HG02571 (cell line): ENCODE measurements at regions not wholly inside any gene's neighbourhood (a gene's known extent, or its start where the extent isn't known, plus 50 kb on each side); places are given as distances from the start of the nearest gene placed in this dataset.

ENCODE experiments used
- ATAC-seq: cut with Tn5 transposase; IDR thresholded peaks from one replicate; pipeline ENCODE4 v1.9.1; 2021; ENCODE audit warnings: mild to moderate bottlenecking, moderate library complexity; ENCODE audit not compliant: unreplicated experiment

DNA sequence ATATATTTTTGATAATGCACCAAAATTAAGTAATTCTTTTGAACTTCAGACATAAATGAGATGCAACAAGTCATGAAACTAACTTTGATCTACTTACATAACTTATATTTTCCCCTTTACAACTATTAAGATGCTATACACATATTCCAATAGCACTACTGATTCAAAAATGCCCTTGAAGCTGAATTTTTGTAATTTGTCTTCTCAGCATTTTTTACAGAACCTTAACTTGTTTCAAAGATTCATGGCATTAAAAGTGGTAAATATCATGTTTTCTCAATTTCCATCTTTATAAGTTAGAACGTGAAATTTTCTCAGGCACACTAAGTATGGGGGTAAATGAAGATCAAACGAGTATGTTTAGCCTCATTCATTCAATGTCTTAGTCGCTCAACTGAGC lies 460.0 kb upstream of the FAM241A start:
- no peak for ATAC-seq

GRCh38 chr4:111689214-111689613 lies 456.0 kb upstream of the FAM241A start:
- ATAC-seq, result no peak

- no peak for ATAC-seq
Measured at GRCh38 chr4:111689731-111690130, 455.5 kb upstream of the FAM241A start.

GRCh38 chr4:111693758-111694157 lies 451.5 kb upstream of the FAM241A start:
- no peak for ATAC-seq

GRCh38 chr4:111695677-111696076 lies 449.6 kb upstream of the FAM241A start:
- no peak for ATAC-seq

- ATAC-seq, result no peak
Measured at GRCh38 chr4:111696505-111696904, 448.7 kb upstream of the FAM241A start.

DNA sequence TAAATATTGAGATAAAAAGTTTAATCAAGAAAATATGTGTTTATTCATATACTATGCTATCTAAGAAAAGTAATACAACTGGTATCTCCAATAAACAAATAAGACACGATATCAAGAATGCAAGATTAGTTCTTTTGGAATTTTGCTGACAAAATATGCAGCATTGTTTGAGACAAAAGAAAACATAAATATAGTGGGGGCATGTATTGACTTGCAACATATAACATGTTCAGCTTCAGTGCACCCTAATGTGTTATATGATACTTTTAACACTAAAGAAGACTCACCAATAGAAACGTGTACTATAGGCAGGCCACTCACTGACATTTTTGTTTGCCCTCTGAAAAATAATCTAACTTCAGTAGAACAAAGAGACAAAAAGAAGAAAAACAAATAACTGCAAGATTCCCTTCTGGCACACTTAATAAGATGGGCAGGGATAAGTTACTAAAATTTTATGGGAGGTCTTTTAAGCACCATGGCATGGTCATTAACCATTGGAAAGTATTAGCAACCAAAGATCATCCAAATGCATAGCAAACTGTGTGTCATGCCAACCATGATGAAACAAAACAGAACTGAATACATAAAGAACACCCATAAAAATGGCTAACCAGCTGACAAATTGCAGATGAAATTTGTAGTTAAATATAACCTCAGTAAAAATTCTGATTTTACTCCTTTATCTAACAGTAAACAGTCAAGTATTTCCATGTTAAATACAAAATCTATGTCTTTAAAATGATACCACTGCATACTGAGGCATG lies 447.9 kb upstream of the FAM241A start:
- ATAC-seq, result no peak

- ATAC-seq, result no peak
Measured at GRCh38 chr4:111698361-111698760, 446.9 kb upstream of the FAM241A start.

GRCh38 chr4:111699165-111699564 lies 446.1 kb upstream of the FAM241A start:
- no peak for ATAC-seq

DNA sequence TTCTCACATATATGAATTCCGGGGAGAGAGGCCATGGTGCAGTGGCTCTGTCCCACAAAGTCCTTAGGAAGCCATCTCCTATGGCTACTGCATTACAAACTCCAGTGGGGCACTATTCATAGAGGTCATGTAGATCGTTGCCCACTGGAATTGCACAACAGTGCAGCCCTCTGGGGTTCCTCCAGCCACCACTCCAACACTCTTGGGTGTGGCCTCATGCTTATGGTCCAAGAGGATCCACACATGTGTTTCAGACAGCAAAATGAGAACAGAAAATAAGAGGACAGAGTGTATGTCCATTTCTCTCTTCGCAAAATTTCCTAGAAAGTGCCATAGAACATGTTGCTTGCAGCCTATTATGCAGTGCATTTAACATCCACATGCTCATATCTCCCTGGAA lies 444.2 kb upstream of the FAM241A start:
- no peak for ATAC-seq

- no peak for ATAC-seq
Measured at GRCh38 chr4:111707491-111707890, 437.8 kb upstream of the FAM241A start.

- no peak for ATAC-seq
Measured at GRCh38 chr4:111712093-111712677, 433.1 kb upstream of the FAM241A start.

- no peak for ATAC-seq
Measured at GRCh38 chr4:111713276-111713675, 432.0 kb upstream of the FAM241A start.

DNA sequence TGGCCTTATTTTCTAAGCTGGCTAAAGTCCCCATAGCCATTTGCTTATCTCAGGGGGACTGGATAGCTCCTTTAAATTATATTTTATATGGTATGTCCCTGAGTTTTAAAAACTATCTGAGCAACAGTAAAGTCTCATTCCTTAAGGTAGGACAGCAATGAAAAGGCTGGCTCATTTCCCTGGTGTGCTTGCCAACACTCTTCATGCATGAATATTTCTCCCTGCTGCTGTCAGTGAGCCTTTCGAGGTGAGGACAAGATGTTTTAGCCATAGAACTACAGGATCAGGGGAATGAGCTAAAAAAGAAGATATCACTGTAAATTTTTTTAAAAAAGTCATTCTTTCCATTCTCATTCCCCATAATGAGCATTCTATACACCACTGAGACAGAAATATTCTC lies 427.3 kb upstream of the FAM241A start:
- ATAC-seq, result no peak

DNA sequence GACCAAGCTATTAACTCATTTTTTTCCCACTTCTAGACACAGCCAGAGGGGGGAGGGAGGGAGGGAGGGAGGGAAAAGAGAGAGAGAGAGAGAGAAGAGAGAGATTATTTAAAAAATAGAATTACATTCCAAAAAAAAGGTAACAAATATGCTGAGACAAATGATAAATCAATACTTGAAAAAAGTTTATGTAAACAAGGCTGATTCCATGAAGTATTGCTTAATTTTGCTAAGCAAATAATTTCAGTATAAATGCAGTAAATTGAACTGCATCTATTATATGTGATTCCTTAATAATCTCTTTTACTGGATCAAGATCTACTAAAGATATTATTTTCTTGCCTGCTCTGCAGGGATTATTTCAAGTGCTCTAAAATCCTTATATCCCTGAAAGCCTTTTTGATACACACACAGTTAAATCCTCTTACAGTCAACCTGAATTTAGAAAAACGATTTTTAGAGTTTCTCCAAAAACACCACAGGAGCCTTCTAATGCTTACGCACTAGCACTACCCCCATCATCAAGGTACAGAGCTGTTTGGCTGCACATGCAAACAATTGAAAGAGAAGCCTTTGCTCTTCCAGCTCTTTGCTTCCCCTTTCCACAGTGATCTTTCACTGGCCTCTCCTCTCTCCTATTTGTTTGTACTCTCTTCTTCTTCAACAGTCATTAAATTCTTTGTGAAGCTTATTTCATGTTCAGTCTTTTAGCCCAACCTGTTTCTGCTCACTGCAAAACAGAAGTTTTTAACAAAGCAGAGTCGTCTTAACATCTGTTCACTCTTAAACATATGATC lies 426.3 kb upstream of the FAM241A start:
- ATAC-seq, result no peak

DNA sequence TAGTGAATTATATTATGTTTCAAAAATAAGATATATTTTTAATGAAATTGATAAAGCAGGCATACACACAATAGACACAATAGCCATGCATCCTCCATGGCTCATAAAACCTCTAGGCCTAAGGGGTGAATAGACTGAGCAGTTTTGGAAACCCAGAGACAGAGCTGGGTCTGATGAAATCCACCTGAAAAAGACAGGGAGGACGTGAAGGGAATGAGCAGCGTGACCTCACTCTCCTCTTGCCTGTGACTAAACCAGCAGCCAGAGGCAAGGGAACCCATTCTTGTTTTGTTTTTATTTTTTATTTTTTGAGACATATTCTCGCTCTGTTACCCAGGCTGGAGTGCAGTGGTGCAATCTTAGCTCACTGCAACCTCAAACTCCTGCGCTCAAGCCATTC lies 424.4 kb upstream of the FAM241A start:
- no peak for ATAC-seq

- ATAC-seq, result no peak
Measured at GRCh38 chr4:111722213-111722720, 423.0 kb upstream of the FAM241A start.

- ATAC-seq, result no peak
Measured at GRCh38 chr4:111736516-111736915, 408.7 kb upstream of the FAM241A start.

DNA sequence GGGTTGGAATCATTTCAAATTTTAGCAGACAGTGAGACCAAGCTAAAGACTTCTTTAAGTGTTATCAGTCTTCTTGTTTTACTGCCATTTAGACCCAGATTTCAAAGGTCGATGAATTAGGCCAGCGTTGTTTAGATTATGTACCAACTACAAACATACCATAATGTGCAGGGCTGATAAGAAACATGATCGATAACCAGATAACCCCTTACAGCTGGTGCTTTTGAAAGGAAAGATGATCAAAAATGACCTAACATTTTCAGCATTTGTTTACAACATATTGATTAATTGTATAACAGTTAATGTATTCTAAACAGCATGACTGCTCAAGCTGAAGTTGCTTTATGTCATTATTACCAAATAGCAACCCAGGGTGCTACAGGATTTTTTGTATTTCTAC lies 400.4 kb upstream of the FAM241A start:
- ATAC-seq, result no peak

- no peak for ATAC-seq
Measured at GRCh38 chr4:111748157-111748556, 397.1 kb upstream of the FAM241A start.

GRCh38 chr4:111754003-111754402 lies 391.3 kb upstream of the FAM241A start:
- no peak for ATAC-seq

DNA sequence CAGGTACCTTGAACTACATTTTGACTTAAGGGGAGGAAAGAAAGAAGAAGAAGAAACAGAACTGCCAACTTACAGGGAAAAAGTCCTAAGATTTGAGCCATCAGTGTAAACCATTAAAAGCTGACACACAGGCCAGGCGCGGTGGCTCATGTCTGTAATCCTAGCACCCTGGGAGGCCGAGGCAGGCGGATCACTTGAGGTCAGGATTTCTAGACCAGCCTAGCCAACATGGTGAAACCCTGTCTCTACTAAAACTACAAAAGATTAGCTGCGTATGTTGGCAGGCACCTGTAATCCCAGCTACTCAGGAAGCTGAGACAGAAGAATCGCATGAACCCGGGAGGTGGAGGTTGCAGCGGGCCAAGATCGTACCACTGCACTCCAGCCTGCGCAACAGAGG lies 389.7 kb upstream of the FAM241A start:
- ATAC-seq, result no peak
